HG02852 (cell line): ENCODE measurements at regions not wholly inside any gene's neighbourhood (a gene's known extent, or its start where the extent isn't known, plus 50 kb on each side); places are given as distances from the start of the nearest gene placed in this dataset.

Experiments
- ATAC-seq: cut with Tn5 transposase; IDR thresholded peaks from one replicate; pipeline ENCODE4 v1.9.1; 2021; ENCODE audit warnings: mild to moderate bottlenecking, moderate library complexity; ENCODE audit not compliant: unreplicated experiment

GRCh38 chr6:4308364-4308763 is 173.0 kb upstream of the ECI2 start:
- ATAC-seq: no peak

DNA sequence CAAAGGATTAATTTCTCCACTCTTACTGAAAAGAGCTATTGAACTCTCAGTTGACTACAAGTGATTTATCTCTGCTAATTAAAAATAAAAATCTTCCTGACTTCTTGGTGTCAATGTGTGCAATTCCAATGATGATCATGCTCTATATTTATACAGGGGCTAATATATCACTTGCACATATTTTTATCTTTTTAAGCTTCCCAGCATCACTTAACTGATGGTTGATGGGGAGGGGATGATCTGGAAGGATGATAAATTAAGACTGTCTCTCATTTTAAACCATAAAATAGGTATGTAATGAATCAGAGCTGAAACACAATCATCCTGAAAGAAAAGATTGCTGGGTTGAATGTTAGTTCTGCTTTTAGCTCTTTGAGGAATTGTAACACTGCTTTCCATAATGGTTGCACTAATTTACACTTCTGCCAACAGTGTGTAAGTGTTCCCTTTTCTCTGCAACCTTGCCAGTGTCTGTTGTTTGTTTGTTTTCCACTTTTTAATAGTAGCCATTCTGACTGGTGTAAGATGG is 169.6 kb upstream of the ECI2 start:
- no peak for ATAC-seq

- ATAC-seq: no peak
Measured at GRCh38 chr6:4303638-4304037, 168.3 kb upstream of the ECI2 start.

DNA sequence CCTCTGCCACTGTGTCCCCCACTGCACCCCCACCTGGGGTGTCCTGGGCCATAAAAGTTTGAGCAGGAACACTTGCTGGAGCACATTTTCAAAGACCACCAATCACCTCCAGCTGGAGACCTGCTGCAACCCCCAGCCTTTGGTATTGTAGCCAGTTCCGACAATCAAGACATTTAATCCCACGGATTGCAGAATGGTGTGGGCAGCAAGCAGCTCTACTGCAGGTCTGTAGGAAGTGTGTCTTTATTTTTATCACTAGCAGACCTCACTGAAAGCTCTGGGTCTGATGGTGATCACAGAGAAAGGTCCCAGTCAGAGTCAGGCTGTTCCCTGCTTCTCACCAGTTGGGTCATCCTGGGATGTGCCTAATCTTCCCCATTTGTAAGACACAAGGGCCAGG is 167.1 kb upstream of the ECI2 start:
- ATAC-seq: no peak

DNA sequence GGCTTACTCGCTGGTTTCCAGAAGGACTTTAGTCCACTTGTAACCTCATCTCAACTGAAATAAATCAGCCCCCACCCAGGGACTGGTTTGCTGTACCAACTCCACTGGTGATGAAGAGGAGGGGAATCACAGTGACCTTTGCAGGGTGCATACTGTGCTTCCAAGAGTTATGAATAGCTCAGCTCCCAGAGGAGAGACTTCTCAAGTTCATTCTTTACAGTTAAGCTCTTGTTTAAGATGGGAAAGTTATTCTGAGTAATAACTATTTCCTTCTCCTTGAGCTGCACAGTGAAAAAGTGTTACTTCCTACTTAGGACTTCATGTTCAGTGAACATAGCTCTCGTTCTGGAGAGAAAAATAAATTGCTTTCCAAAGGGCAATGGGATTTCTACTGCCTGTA is 166.5 kb upstream of the ECI2 start:
- ATAC-seq: no peak

DNA sequence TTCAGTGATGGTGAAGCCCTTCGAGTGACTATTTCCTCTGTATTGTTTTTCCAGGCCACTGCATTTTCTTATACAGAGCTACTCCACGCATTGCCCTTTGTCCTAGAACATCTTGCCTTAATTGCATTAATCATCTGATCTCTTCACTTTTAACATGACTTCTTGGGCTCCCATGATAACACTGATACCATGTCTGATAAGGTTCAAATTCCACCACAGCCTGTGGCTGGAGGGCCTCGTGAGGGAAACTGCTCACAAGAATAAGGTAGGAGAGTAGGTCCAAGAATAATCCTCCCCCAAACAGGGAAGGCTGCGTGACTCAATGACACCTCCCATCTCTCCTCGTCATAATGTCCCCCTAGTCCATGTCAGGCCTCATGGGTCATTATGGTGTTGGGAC is 165.5 kb upstream of the ECI2 start:
- ATAC-seq: no peak

- ATAC-seq: no peak
Measured at GRCh38 chr6:4299476-4299875, 164.1 kb upstream of the ECI2 start.

- ATAC-seq: no peak
Measured at GRCh38 chr6:4297348-4297747, 162.0 kb upstream of the ECI2 start.

- ATAC-seq: no peak
Measured at GRCh38 chr6:4296552-4296951, 161.2 kb upstream of the ECI2 start.

GRCh38 chr6:4295783-4296155 is 160.4 kb upstream of the ECI2 start:
- no peak for ATAC-seq

DNA sequence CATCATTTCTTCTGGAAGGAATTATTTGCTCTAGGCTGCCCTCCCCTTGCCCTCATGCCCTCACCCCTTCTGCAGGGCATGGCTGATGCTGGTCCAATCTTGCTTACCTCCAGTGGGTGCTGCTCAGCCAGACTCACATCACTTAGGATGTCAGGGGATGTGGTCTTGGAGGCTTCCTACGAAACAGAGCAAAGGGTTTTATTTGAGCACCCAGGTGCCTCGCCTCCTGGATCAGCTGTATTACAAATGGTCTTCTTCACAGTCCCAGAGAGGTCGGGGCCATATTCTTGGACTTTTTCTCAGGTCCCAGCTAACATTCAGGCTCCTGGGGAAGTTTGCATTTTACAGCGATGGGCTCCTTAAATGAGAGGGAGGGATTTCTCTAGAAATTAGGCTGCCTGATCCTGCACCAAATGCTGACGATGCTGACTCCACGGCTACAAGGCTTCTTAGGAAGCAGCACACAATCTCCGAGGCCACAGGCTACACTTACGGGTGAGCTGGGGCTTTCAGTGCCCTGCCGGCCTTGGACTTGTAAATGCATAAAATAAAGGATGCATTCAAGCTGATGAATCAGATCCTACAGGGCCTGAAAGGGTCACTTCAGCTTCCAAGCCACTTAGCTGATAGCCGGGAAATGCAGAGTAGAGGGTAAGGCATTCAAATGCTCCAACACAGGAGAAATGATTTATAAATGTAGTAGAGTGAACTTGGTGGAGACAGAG is 159.8 kb upstream of the ECI2 start:
- ATAC-seq: no peak

- ATAC-seq: no peak
Measured at GRCh38 chr6:4294636-4295035, 159.3 kb upstream of the ECI2 start.

DNA sequence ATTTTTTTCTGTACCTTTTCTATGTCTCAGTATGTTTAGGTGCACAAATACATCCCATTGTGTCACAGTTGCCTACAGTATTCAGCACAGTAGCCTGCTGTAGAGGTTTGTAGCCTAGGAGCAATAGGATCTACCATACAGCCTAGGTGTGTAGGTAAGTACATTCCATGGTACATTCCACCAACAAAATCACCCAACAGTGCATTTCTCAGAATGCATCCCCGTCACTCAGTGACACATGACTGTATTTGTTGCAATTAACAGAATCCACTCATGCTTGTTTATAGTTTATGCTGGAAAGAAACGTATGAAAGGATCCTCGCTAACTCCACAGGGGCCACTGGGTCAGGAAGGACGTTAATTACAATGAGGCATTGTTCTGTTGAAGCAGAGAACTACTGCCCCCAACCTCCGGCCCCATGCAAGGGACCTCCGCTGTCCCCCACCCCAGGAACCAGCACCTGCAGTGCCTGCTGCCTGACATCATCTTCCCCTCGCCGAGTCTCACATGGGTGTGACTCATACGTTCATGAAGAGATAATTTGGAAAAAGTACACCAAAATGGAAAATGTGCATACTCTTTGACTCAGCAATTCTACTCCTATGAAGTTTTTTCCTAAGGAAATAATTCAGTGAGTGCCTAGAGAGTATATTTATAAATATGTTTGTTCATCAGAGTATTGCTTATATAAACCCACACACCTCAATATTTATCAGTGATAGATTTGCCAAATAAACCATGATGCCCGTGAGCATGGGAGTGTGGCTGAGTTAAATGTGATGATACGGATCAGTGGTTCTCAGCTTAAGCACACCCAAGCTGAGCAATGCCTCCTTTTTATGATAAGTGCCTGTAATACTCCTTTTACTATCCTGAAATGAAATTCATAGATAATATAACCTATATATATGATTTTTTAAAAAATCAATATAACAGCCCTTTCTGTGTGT is 156.4 kb upstream of the ECI2 start:
- no peak for ATAC-seq

- ATAC-seq: no peak
Measured at GRCh38 chr6:4289770-4290320, 154.5 kb upstream of the ECI2 start.

DNA sequence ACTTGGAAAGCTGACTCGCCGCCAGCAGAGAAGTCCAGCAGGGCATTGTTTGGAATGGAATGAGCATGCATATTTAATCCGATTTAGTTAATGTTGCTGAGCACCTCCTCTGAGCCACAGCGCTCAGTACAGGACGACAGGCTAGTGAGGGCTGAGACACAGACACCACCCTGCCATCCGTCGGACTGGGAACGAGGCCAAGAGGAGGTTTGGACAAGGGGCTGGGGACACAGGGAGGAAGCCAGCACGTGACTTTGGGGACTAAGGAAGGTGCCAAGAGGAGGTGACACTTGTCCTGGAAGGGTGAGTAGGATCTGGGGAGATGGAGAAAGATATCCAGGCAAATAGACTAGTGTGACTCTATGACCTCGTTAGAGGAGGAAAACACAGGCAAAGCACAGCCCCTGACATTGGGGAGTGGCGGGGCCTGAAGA is 152.5 kb upstream of the ECI2 start:
- ATAC-seq: no peak

GRCh38 chr6:4287372-4287771 is 152.0 kb upstream of the ECI2 start:
- ATAC-seq: no peak

GRCh38 chr6:4282926-4283325 is 147.6 kb upstream of the ECI2 start:
- no peak for ATAC-seq

GRCh38 chr6:4281341-4282293 is 146.2 kb upstream of the ECI2 start:
- ATAC-seq: peak; percentile 88

DNA sequence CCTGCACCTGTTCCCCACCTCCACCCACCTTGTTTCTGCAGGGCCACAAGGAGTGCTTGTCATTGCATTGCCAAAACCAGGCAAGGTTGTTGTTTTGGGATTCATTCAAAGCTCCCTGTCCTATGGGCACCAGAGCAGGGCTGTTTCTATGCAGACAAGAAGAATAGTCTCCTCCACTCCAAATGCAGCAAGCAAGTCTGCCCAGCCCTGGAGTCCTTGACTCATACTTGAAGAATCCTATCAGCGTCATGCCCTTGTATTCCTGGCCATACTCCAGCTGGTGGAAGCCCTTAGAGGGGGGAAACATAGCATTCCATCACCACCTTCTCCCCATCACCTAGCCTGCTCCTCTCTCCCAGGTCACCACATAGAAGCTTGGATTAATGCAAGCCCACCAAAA is 145.3 kb upstream of the ECI2 start:
- no peak for ATAC-seq

DNA sequence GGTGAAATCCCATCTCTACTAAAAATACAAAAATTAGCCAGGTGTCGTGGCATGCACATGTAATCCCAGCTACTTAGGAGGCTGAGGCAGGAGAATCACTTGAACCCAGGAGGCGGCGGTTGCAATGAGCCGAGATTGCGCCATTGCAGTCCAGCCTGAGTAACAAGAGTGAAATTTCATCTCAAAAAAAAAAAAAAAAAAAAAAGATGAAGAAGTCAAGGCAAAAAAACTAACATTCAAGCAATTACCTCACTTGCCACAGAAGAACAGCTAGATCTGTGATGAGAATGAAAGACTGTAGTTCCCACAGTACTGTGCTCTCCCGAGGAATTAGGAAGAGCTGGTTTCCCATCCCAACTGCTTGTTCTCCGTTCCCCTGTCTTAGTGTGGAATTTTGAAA is 144.7 kb upstream of the ECI2 start:
- no peak for ATAC-seq
